ENCODE measurements at regions not wholly inside any gene's neighbourhood (a gene's known extent, or its start where the extent isn't known, plus 50 kb on each side); places are given as distances from the start of the nearest gene placed in this dataset.

GRCh38 chr9:12457237-12457636 lies 235.9 kb upstream of the TYRP1 start:
- DNase-seq (ENCODE audit: low spot score in 2 of 2, unreplicated experiment in 2 of 2): no peak
- Mint-ChIP-seq H3K36me3 (no peaks in the 10 kb centered on the region), H3K27me3 (ENCODE audit: low read depth) (no peaks in the 10 kb centered on the region), H3K9me3 (peaks cover 8% of the 10 kb centered on the region), H3K4me3 (no peak overlapping the region), H3K27ac (no peak overlapping the region), H3K4me1 (peaks cover 3% of the 10 kb centered on the region)
- TF ChIP-seq CTCF (IDR thresholded peaks at IDR 0.05; ENCODE audit: unreplicated experiment): no peak

GRCh38 chr9:12461763-12462460 lies 231.3 kb upstream of the TYRP1 start:
- no peak overlapping the region for H3K27ac Mint-ChIP-seq
- TF ChIP-seq CTCF (IDR thresholded peaks at IDR 0.05; ENCODE audit: unreplicated experiment): no peak

GRCh38 chr9:12462861-12463260 lies 230.3 kb upstream of the TYRP1 start:
- Mint-ChIP-seq H3K4me1 (peaks cover 21% of the 10 kb centered on the region), H3K36me3 (no peaks in the 10 kb centered on the region), H3K4me3 (no peak overlapping the region), H3K27ac (no peak overlapping the region), H3K9me3 (peaks cover 9% of the 10 kb centered on the region), H3K27me3 (ENCODE audit: low read depth) (peaks cover 2% of the 10 kb centered on the region)
- DNase-seq (ENCODE audit: low spot score in 2 of 2, unreplicated experiment in 2 of 2): no peak
- no peak for TF ChIP-seq CTCF (IDR thresholded peaks at IDR 0.05; ENCODE audit: unreplicated experiment)

More at GRCh38 chr9:12461763-12462460, 231.3 kb upstream of the TYRP1 start:
- Mint-ChIP-seq H3K36me3 (no peaks in the 10 kb centered on the region), H3K4me3 (no peak overlapping the region), H3K4me1 (peaks cover 21% of the 10 kb centered on the region), H3K27me3 (ENCODE audit: low read depth) (peaks cover 1% of the 10 kb centered on the region), H3K9me3 (peaks cover 5% of the 10 kb centered on the region)
- DNase-seq (ENCODE audit: low spot score in 2 of 2, unreplicated experiment in 2 of 2): no peak

- TF ChIP-seq CTCF (IDR thresholded peaks at IDR 0.05; ENCODE audit: unreplicated experiment): no peak
- Mint-ChIP-seq H3K27ac (peak overlapping the region; percentile 61), H3K27me3 (ENCODE audit: low read depth) (peaks cover 2% of the 10 kb centered on the region), H3K4me1 (peaks cover 21% of the 10 kb centered on the region), H3K36me3 (no peaks in the 10 kb centered on the region), H3K9me3 (peaks cover 9% of the 10 kb centered on the region), H3K4me3 (no peak overlapping the region)
- DNase-seq (ENCODE audit: low spot score in 2 of 2, unreplicated experiment in 2 of 2): no peak
Measured at GRCh38 chr9:12463641-12464040, 229.5 kb upstream of the TYRP1 start.

- Mint-ChIP-seq H3K27ac (no peak overlapping the region), H3K4me3 (no peak overlapping the region), H3K4me1 (peaks cover 21% of the 10 kb centered on the region), H3K36me3 (no peaks in the 10 kb centered on the region), H3K27me3 (ENCODE audit: low read depth) (peaks cover 2% of the 10 kb centered on the region), H3K9me3 (peaks cover 9% of the 10 kb centered on the region)
- TF ChIP-seq CTCF (IDR thresholded peaks at IDR 0.05; ENCODE audit: unreplicated experiment): no peak
- DNase-seq (ENCODE audit: low spot score in 2 of 2, unreplicated experiment in 2 of 2): no peak
Measured at GRCh38 chr9:12464400-12464799, 228.8 kb upstream of the TYRP1 start.
